Activated T-cell treated with anti-CD3 and anti-CD28 coated beads, Interleukin-2, amount 50 U/mL, for 24 hours (primary cell): ENCODE measurements at regions not wholly inside any gene's neighbourhood (a gene's known extent, or its start where the extent isn't known, plus 50 kb on each side); places are given as distances from the start of the nearest gene placed in this dataset.
"Not testable (repeated sequence)": the region's sequence is repeated elsewhere in the genome, so short reads cannot be mapped to it uniquely, and the experiment has no call there.

ENCODE experiments used
- DNase-seq: peaks from one replicate; pipeline ENCODE4 v3.0.0-alpha.2; 2020
- H3K27ac Mint-ChIP-seq: 2 replicates; pipeline ENCODE4 v1.8.0; 2020; ENCODE audit warnings: mild to moderate bottlenecking, mixed read lengths
- H3K27me3 Mint-ChIP-seq: 2 replicates; pipeline ENCODE4 v1.8.0; 2020; ENCODE audit warnings: mixed read lengths
- H3K36me3 Mint-ChIP-seq: 2 replicates; pipeline ENCODE4 v1.8.0; 2020; ENCODE audit warnings: low read depth, mixed read lengths
- H3K4me1 Mint-ChIP-seq: 2 replicates; pipeline ENCODE4 v1.8.0; 2020; ENCODE audit warnings: low read depth, mixed read lengths
- H3K4me3 Mint-ChIP-seq: 2 replicates; pipeline ENCODE4 v1.8.0; 2020; ENCODE audit warnings: mild to moderate bottlenecking, moderate library complexity, mixed read lengths
- H3K9me3 Mint-ChIP-seq: 2 replicates; pipeline ENCODE4 v1.8.0; 2020; ENCODE audit warnings: mixed read lengths

GRCh38 chr2:187220071-187220470 is 228.0 kb downstream of the CALCRL start:
- Mint-ChIP-seq H3K4me3 (no peak overlapping the region), H3K27me3 (no peaks in the 10 kb centered on the region), H3K4me1 (no peaks in the 10 kb centered on the region), H3K9me3 (peaks cover 3% of the 10 kb centered on the region), H3K27ac (no peak overlapping the region), H3K36me3 (no peaks in the 10 kb centered on the region)
- no peak for DNase-seq

- H3K36me3 Mint-ChIP-seq, result no peaks in the 10 kb centered on the region
- H3K9me3 Mint-ChIP-seq, result peaks cover 7% of the 10 kb centered on the region
- no peaks in the 10 kb centered on the region for H3K4me1 Mint-ChIP-seq
- H3K4me3 Mint-ChIP-seq, result no peak overlapping the region
- H3K27ac Mint-ChIP-seq, result no peak overlapping the region
- DNase-seq, result no peak
- H3K27me3 Mint-ChIP-seq, result no peaks in the 10 kb centered on the region
Observed at GRCh38 chr2:187215532-187216240, 232.4 kb downstream of the CALCRL start.

GRCh38 chr2:187214306-187214705 is 233.7 kb downstream of the CALCRL start:
- no peak overlapping the region for H3K27ac Mint-ChIP-seq
- no peaks in the 10 kb centered on the region for H3K4me1 Mint-ChIP-seq
- DNase-seq, result no peak
- no peaks in the 10 kb centered on the region for H3K36me3 Mint-ChIP-seq
- H3K27me3 Mint-ChIP-seq, result no peaks in the 10 kb centered on the region
- H3K9me3 Mint-ChIP-seq, result peaks cover 7% of the 10 kb centered on the region
- no peak overlapping the region for H3K4me3 Mint-ChIP-seq

- no peak for DNase-seq
- Mint-ChIP-seq H3K9me3 (peaks cover 7% of the 10 kb centered on the region), H3K4me3 (no peak overlapping the region), H3K4me1 (no peaks in the 10 kb centered on the region), H3K27me3 (no peaks in the 10 kb centered on the region), H3K27ac (no peak overlapping the region), H3K36me3 (no peaks in the 10 kb centered on the region)
Observed at GRCh38 chr2:187213798-187214197, 234.3 kb downstream of the CALCRL start.

- H3K9me3 Mint-ChIP-seq, result peaks cover 7% of the 10 kb centered on the region
- no peaks in the 10 kb centered on the region for H3K4me1 Mint-ChIP-seq
- DNase-seq, result no peak
- no peaks in the 10 kb centered on the region for H3K36me3 Mint-ChIP-seq
- H3K27ac Mint-ChIP-seq, result no peak overlapping the region
- no peak overlapping the region for H3K4me3 Mint-ChIP-seq
- no peaks in the 10 kb centered on the region for H3K27me3 Mint-ChIP-seq
Observed at GRCh38 chr2:187210726-187211125, 237.3 kb downstream of the CALCRL start.

GRCh38 chr2:187208199-187208785 is 239.8 kb downstream of the CALCRL start:
- no peak overlapping the region for H3K27ac Mint-ChIP-seq
- H3K4me1 Mint-ChIP-seq, result no peaks in the 10 kb centered on the region
- peaks cover 7% of the 10 kb centered on the region for H3K9me3 Mint-ChIP-seq
- no peaks in the 10 kb centered on the region for H3K27me3 Mint-ChIP-seq
- H3K4me3 Mint-ChIP-seq, result no peak overlapping the region
- DNase-seq, result no peak
- no peaks in the 10 kb centered on the region for H3K36me3 Mint-ChIP-seq

DNA sequence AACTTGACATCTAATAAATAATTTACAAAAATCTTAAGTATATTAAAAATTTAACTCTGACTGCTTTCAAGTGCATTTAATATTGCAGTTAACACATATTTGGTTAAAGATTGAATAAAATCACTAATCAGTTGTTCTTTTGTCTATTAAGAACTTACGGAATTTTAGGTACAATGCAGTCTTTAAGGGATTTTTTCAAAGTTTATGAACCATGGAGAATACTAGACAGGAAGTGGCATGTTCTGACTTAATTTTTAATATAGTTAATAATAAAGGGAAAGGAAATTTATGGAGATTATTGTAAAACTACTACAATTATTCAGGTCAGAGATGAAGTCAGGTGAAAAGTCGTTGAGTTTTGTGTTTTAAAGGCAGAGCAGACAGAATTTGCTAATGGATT is 240.9 kb downstream of the CALCRL start:
- Mint-ChIP-seq H3K27me3 (no peaks in the 10 kb centered on the region), H3K4me3 (no peak overlapping the region), H3K27ac (no peak overlapping the region), H3K9me3 (peaks cover 7% of the 10 kb centered on the region), H3K36me3 (no peaks in the 10 kb centered on the region), H3K4me1 (no peaks in the 10 kb centered on the region)
- DNase-seq, result no peak

GRCh38 chr2:187206471-187206870 is 241.6 kb downstream of the CALCRL start:
- no peaks in the 10 kb centered on the region for H3K36me3 Mint-ChIP-seq
- H3K4me1 Mint-ChIP-seq, result no peaks in the 10 kb centered on the region
- no peaks in the 10 kb centered on the region for H3K27me3 Mint-ChIP-seq
- peaks cover 3% of the 10 kb centered on the region for H3K9me3 Mint-ChIP-seq
- H3K27ac Mint-ChIP-seq, result no peak overlapping the region
- DNase-seq, result no peak
- no peak overlapping the region for H3K4me3 Mint-ChIP-seq

- no peak for DNase-seq
- Mint-ChIP-seq H3K9me3 (peaks cover 1% of the 10 kb centered on the region), H3K27ac (no peak overlapping the region), H3K27me3 (no peaks in the 10 kb centered on the region), H3K4me3 (no peak overlapping the region), H3K4me1 (no peaks in the 10 kb centered on the region), H3K36me3 (no peaks in the 10 kb centered on the region)
Observed at GRCh38 chr2:187206071-187206470, 242.0 kb downstream of the CALCRL start.

- Mint-ChIP-seq H3K27ac (no peak overlapping the region), H3K4me1 (no peaks in the 10 kb centered on the region), H3K4me3 (no peak overlapping the region), H3K36me3 (no peaks in the 10 kb centered on the region), H3K27me3 (no peaks in the 10 kb centered on the region), H3K9me3 (no peaks in the 10 kb centered on the region)
- no peak for DNase-seq
Observed at GRCh38 chr2:187198136-187198535, 249.9 kb downstream of the CALCRL start.

GRCh38 chr2:187194049-187194448 is 254.0 kb downstream of the CALCRL start:
- DNase-seq, result no peak
- Mint-ChIP-seq H3K36me3 (no peaks in the 10 kb centered on the region), H3K27me3 (no peaks in the 10 kb centered on the region), H3K9me3 (no peaks in the 10 kb centered on the region), H3K27ac (no peak overlapping the region), H3K4me3 (no peak overlapping the region), H3K4me1 (no peaks in the 10 kb centered on the region)

- Mint-ChIP-seq H3K9me3 (no peaks in the 10 kb centered on the region), H3K36me3 (no peaks in the 10 kb centered on the region), H3K4me1 (no peaks in the 10 kb centered on the region), H3K4me3 (no peak overlapping the region), H3K27ac (no peak overlapping the region), H3K27me3 (no peaks in the 10 kb centered on the region)
- DNase-seq, result no peak
Observed at GRCh38 chr2:187188783-187189631, 259.0 kb downstream of the CALCRL start.

GRCh38 chr2:187187519-187187918 is 260.5 kb downstream of the CALCRL start:
- no peaks in the 10 kb centered on the region for H3K27me3 Mint-ChIP-seq
- H3K4me1 Mint-ChIP-seq, result no peaks in the 10 kb centered on the region
- H3K9me3 Mint-ChIP-seq, result peaks cover 2% of the 10 kb centered on the region
- DNase-seq, result no peak
- H3K4me3 Mint-ChIP-seq, result no peak overlapping the region
- H3K36me3 Mint-ChIP-seq, result no peaks in the 10 kb centered on the region
- H3K27ac Mint-ChIP-seq, result no peak overlapping the region

DNA sequence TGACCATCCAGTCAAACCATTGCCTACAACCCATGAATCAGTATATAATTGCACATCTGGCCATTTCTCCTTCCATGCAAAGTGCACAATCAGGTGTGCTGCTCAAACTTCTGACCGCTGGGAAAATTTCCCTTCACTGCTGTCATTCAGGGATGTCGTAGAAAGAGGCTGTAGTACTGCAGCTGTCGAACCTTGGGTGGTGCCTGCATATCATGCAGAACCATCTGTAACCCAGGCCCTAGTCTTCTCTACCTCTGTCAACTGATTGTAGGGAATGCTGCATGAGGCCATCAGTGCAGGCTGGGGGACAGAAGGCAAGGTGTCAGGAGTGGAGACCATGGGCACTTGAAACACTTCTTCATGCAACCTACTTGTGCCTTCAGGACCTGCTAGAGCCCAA is 267.5 kb downstream of the CALCRL start:
- H3K4me3 Mint-ChIP-seq, result no peak overlapping the region
- no peaks in the 10 kb centered on the region for H3K27me3 Mint-ChIP-seq
- H3K27ac Mint-ChIP-seq, result no peak overlapping the region
- no peak for DNase-seq
- no peaks in the 10 kb centered on the region for H3K36me3 Mint-ChIP-seq
- H3K9me3 Mint-ChIP-seq, result peaks cover 2% of the 10 kb centered on the region
- no peaks in the 10 kb centered on the region for H3K4me1 Mint-ChIP-seq

GRCh38 chr2:187178876-187179275 is 269.2 kb downstream of the CALCRL start:
- not testable (repeated sequence) for H3K27me3 Mint-ChIP-seq, H3K4me1 Mint-ChIP-seq

More at GRCh38 chr2:187178876-187179275, 269.2 kb downstream of the CALCRL start:
- H3K27ac Mint-ChIP-seq, H3K9me3 Mint-ChIP-seq, DNase-seq, H3K4me3 Mint-ChIP-seq, H3K36me3 Mint-ChIP-seq: not testable (repeated sequence)
